ENCODE measurements at regions not wholly inside any gene's neighbourhood (a gene's known extent, or its start where the extent isn't known, plus 50 kb on each side); places are given as distances from the start of the nearest gene placed in this dataset.
"Not testable (repeated sequence)": the region's sequence is repeated elsewhere in the genome, so short reads cannot be mapped to it uniquely, and the experiment has no call there.

DNA sequence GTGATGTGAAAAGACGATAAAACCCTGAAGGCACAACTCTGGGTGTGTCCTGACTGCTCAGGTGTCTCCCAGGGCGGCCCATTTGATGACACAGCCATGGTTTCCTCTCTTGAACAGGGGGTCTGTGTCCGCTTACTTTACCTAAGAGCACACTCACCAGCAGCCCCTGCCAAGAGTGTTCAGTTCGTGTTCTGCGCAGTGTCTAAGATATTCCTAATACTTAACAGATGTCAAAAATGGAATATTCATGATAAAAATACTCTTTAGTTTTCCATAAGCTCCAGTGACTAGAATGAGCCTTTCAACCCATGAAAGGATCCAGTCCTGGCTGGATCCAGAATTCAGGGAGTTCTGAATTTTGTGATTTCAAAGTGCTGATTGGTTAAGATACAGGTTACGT is 492.4 kb downstream of the TNS3 start:
- no peak for DNase-seq (ENCODE audit: low read depth)

GRCh38 chr7:47089068-47089417 is 492.9 kb downstream of the TNS3 start:
- no peak for DNase-seq (ENCODE audit: low read depth)

- DNase-seq (ENCODE audit: low read depth) = peak; percentile 52
Observed at GRCh38 chr7:47088329-47089067, 493.4 kb downstream of the TNS3 start.

GRCh38 chr7:47087866-47088265 is 494.0 kb downstream of the TNS3 start:
- DNase-seq (ENCODE audit: low read depth) = no peak

DNA sequence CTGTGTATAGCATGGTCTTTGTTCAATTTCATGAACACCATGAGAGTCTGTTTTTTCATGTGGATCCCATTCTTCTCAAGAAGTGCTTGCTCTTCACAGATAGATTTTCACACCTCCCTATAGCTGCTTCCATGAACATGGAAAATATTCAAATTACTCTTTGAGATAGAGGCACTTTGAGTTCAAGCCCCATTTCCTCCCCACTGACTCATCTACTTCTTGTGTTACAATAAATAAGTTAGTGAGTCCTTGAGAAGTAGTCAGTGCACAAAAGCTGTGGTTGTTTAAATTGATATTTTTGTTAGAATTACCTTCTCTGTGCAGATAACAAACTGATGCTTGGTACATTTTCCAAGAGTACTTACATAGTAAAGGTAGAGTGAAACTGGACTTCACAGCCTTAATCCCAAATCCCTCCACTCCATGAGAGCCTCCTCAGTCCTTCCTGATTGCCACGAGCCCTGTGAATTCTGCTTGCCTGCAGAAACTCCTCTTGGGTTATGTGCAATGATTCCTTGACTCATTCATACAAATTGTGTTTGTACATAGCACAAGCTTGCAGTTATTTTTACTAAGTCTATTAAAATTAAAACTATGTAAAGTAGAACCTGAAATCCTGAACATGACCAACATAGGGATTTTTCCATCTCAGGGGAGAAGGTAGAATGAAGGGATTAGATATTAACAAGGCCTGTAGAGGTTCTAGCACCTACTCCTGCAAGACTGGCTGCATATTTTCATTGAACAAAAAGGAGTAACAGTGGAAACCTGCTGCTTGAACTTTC is 496.2 kb downstream of the TNS3 start:
- no peak for DNase-seq (ENCODE audit: low read depth)

DNA sequence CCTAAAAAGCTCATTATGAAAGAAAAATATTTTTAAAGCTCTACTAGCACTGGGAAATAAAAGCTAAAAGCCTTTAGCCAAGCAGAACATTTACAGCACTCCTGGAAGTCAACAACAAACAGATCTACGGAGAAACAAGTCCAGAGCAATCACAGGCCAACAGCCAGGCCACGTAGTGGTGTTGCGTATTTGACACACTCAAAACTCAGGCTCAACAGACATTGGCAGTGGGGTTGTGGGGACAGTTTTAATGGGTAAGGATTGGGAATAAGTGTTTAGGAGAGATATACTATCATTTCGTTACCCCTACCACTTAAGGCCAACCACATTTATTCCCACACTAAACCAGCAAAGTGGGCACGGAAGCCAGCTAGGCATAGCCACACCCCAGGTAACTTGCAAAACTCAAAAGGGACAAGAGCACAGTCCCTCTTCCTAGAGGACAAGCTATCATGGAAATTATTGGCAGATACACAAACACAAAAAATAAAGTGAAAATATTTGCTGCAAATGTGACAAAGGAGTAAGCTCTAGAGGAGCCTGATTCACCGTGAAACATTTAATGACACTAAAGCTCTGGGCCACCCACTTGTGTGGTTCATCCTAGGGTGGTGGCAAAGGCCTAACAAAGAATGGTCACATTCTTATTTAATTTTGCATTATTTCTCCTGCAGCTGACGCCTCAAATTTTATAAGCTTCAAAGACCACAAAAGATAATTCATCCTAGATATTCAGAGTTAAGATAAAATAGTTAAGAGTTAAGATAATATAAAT is 498.2 kb downstream of the TNS3 start:
- no peak for DNase-seq (ENCODE audit: low read depth)

DNA sequence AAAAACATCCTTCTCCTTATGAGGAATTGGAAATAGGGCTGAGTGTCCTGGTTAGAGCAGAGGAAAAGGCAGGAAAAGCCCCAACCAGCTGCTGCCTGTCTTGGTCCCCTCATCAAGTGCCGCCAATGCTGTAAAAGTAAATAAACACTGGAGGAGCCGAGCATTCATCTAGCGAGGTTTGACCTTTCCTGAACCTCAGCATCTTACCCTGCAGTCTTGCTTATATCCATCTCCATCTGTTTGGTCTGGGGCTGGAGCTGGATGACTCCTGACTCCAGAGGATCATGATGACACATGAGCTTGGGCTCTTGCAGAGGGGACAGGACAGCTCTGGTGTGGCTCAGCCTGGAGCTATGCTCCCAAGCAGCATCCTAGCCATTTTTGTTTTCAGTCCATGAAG is 501.1 kb downstream of the TNS3 start:
- no peak for DNase-seq (ENCODE audit: low read depth)

- DNase-seq (ENCODE audit: low read depth) = no peak
Observed at GRCh38 chr7:47078241-47078640, 503.7 kb downstream of the TNS3 start.

DNA sequence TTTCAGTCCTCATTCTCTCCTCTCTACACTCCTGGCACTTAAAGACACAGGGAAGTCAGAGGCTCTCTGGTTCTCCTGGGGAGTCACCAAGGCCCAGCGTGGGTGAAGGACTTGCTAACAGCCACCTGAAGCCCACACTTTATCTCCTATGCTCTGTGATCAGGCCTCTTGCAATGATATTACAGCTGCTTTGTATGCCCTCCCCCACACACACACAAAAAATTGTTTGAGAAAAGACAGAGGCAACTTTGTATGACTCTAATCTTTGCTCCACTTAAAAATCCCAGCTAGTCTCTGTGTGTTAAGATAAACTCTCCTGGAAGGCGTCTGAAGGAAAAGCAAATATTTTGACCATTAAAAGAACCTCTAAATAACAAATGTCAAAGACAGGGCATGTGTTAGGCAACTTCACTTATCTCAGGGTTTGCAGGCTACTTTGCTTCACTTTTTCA is 507.2 kb downstream of the TNS3 start:
- no peak for DNase-seq (ENCODE audit: low read depth)

GRCh38 chr7:47073284-47073683 is 508.6 kb downstream of the TNS3 start:
- DNase-seq (ENCODE audit: low read depth) = no peak

GRCh38 chr7:47071866-47072265 is 510.0 kb downstream of the TNS3 start:
- DNase-seq (ENCODE audit: low read depth) = no peak

DNA sequence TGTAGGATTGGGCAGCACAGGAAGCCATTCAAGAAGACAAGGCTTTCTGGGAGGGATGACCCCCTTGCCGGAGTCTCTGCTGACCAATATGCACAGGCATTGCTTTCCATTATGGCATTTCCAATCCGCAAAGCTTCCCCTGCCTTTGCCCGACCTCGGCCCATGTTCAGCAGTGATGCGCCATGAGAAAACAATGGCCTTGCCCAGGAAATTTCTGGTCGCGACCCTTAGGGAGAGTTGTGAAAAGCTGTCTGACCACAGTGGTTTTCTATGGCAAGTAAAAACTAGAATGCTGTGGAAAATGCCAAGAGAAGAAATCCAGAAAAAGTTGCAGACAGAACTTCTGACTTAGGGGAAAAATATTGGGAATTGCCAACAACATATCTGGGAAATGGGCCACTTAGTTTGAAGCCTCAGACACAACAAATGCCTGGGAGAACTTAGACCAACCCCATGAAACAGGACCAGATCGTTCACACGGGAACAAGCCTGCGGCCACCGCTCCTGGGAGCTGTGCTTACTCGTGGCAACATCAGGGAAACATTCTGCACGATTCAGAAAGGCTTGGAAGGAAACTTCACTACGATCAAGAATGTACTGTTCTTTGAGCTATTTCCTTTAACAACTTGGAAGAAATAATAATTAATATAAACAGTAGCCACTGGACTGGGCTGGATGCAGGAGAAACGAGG is 512.4 kb downstream of the TNS3 start:
- DNase-seq (ENCODE audit: low read depth) = no peak

- no peak for DNase-seq (ENCODE audit: low read depth)
Observed at GRCh38 chr7:47066976-47067614, 514.8 kb downstream of the TNS3 start.

DNA sequence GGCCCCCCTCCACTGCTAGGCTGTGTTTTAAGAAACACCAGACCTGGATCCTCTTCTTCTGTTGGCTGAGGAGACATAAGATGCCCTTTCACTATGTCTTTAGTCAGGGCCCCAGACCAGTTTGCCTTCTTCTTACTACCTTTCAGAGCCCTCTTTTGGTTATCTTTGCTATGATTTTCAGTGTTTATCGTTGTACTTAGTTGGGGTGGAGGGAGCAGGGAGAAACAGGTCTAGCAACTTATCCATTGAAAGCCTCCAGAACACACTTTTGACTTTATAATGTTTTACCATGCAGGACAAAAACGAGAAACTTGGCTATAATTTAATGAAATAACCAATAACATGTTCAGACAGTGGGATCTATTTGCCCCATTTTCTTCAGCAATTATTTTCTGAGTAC is 525.2 kb downstream of the TNS3 start:
- DNase-seq (ENCODE audit: low read depth) = no peak

DNA sequence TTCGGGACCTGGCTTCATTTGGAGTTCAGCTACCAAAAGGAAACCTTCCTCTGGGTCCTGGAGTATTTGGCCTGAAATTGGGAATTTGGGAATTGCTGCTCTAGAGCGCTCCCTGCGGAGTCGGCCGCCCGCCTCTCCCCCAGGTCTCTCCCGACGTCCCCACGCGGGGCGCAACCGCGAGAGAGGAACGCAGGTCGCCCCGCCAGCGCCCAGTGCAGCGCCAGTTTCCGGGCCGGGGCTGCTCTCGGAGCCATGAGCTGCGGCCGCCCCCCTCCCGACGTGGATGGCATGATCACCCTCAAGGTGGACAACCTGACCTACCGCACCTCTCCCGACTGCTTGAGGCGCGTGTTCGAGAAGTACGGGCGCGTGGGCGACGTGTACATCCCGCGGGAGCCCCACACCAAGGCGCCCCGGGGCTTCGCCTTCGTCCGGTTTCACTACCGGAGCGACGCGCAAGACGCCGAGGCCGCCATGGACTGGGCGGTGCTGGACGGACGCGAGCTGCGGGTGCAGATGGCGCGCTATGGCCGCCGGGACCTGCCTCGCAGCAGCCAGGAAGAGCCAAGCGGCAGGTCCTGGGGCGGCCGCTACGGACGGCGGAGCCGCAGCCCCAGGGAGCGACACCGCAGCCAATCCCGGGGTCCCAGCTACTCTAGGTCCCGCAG is 529.2 kb downstream of the TNS3 start:
- not testable (repeated sequence) for DNase-seq (ENCODE audit: low read depth)

DNA sequence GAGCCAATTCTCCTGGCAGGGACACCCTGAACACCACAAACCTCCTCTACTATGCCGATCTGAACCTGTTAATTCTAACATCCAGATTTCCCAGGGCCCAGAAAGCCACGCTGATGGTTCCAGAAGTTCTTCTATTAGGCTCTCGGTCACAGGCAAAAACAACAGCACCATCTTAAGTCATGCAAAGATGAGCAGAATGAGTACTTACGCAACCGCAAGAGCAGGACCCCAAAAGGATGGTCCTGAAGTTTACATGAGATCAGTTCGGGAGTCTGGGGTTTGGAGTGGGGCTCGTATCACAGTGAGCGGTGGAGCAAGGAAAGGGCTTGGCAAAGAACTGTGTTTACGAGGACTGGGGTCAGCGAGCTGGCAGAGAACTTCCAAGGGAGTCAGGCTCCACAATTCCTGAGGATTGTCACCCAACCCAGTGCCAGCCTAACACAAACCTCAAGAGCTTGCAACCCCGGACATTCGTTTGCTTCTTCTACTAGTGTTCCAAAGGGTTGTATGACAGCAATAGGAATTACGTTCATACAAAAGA is 532.6 kb downstream of the TNS3 start:
- no peak for DNase-seq (ENCODE audit: low read depth)

GRCh38 chr7:47047384-47047783 is 534.5 kb downstream of the TNS3 start:
- DNase-seq (ENCODE audit: low read depth) = peak; percentile 46

GRCh38 chr7:47046949-47047348 is 535.0 kb downstream of the TNS3 start:
- no peak for DNase-seq (ENCODE audit: low read depth)

GRCh38 chr7:47045207-47046051 is 536.5 kb downstream of the TNS3 start:
- DNase-seq (ENCODE audit: low read depth) = no peak

GRCh38 chr7:47044625-47045024 is 537.3 kb downstream of the TNS3 start:
- DNase-seq (ENCODE audit: low read depth) = no peak
